VCaP (cell line): ENCODE measurements at regions not wholly inside any gene's neighbourhood (a gene's known extent, or its start where the extent isn't known, plus 50 kb on each side); places are given as distances from the start of the nearest gene placed in this dataset.

Source experiments
- H3K27ac ChIP-seq: fragments of 450-650 bp; 2 replicates; pipeline ENCODE4 v1.5.1; 2017
- CTCF ChIP-seq: fragments of 450-650 bp; conservative IDR thresholded peaks from 2 replicates; pipeline ENCODE4 v1.5.1; 2017; ENCODE audit warnings: mild to moderate bottlenecking, moderate library complexity

- no peak for TF ChIP-seq CTCF
These were observed 94.1 kb downstream of the FSCB start for GRCh38 chr14:44412858-44413569.

GRCh38 chr14:44405011-44405486 lies 102.0 kb downstream of the FSCB start:
- H3K27ac ChIP-seq, result no peak overlapping the region
- TF ChIP-seq CTCF, result no peak

More at GRCh38 chr14:44412858-44413569, 94.1 kb downstream of the FSCB start:
- H3K27ac ChIP-seq, result no peak overlapping the region

GRCh38 chr14:44404599-44404998 lies 102.5 kb downstream of the FSCB start:
- H3K27ac ChIP-seq, result no peak overlapping the region
- no peak for TF ChIP-seq CTCF

- no peak for TF ChIP-seq CTCF
- no peak overlapping the region for H3K27ac ChIP-seq
These were observed 103.0 kb downstream of the FSCB start for GRCh38 chr14:44404036-44404435.

- TF ChIP-seq CTCF, result no peak
These were observed 103.9 kb downstream of the FSCB start for GRCh38 chr14:44403193-44403592.

GRCh38 chr14:44396226-44396625 lies 110.9 kb downstream of the FSCB start:
- TF ChIP-seq CTCF, result no peak
- no peak overlapping the region for H3K27ac ChIP-seq

More at GRCh38 chr14:44403193-44403592, 103.9 kb downstream of the FSCB start:
- H3K27ac ChIP-seq, result no peak overlapping the region

- TF ChIP-seq CTCF, result no peak
- no peak overlapping the region for H3K27ac ChIP-seq
These were observed 114.1 kb downstream of the FSCB start for GRCh38 chr14:44392984-44393383.
